IPS-NIHi7 (cell line): ENCODE measurements at regions not wholly inside any gene's neighbourhood (a gene's known extent, or its start where the extent isn't known, plus 50 kb on each side); places are given as distances from the start of the nearest gene placed in this dataset.
"Not testable (repeated sequence)": the region's sequence is repeated elsewhere in the genome, so short reads cannot be mapped to it uniquely, and the experiment has no call there.

Source experiments
- DNase-seq: peaks from one replicate; pipeline ENCODE4 v3.0.0; 2012; ENCODE audit warnings: mixed read lengths; ENCODE audit errors: extremely low spot score

DNA sequence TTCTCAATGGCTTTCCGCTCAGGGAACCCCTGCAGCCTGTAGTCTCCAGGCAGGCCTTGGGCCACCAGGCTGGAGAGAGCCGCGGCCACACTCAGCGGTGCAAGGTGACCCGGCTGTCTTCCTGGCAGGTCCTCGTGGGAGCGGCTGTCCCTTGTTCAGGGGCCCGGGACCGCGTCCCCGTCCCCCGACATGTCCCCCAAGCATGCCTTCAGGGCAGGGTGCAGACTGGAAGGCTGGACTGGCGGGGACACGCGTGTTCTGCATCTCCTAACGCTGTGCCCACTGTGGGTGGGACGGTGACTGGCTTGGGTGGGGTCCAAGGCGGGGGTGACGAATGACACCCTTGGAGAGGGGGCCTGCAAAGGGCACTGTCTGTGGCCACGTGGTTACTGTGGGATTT, 93.6 kb downstream of the WTIP start:
- no peak for DNase-seq

DNA sequence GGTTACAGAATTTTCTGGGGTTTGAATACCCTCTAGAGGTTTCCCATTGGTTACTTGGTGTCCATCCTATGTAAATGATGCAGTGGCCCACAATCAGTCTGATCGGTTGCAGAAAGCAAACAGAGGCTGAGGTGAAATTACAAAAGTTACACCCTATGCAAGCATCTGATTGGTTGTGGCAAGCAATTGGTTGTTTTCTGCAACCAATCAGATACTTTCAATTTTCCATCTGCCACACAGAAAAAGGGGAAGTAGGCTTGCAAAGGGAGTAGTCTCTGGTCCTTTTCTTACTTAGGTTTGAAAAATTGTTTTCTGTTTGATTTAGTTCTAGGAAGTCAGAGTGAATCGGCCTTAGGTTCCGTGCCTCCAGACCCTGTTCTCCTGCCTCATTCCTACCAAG, 93.1 kb downstream of the WTIP start:
- no peak for DNase-seq

GRCh38 chr19:34573226-34573864, 91.8 kb downstream of the WTIP start:
- no peak for DNase-seq

GRCh38 chr19:34570140-34570539, 88.6 kb downstream of the WTIP start:
- not testable (repeated sequence) for DNase-seq

- not testable (repeated sequence) for DNase-seq
These were observed 80.8 kb downstream of the WTIP start for GRCh38 chr19:34562344-34562743.
